Glutamatergic neuron (in vitro differentiated cells): ENCODE measurements at regions not wholly inside any gene's neighbourhood (a gene's known extent, or its start where the extent isn't known, plus 50 kb on each side); places are given as distances from the start of the nearest gene placed in this dataset.

Source experiments
- DNase-seq: peaks from one replicate; pipeline ENCODE4 v3.0.0; 2022
- H3K27ac Mint-ChIP-seq: one replicate; pipeline ENCODE4 v1.8.0; 2020; ENCODE audit warnings: mild to moderate bottlenecking, mixed read lengths, inconsistent platforms; ENCODE audit not compliant: unreplicated experiment
- H3K27me3 Mint-ChIP-seq: one replicate; pipeline ENCODE4 v1.8.0; 2020; ENCODE audit warnings: mild to moderate bottlenecking, moderate library complexity, mixed read lengths, inconsistent platforms; ENCODE audit not compliant: unreplicated experiment
- H3K36me3 Mint-ChIP-seq: one replicate; pipeline ENCODE4 v1.8.0; 2020; ENCODE audit warnings: mild to moderate bottlenecking, mixed read lengths, inconsistent platforms; ENCODE audit not compliant: unreplicated experiment
- H3K4me1 Mint-ChIP-seq: one replicate; pipeline ENCODE4 v1.8.0; 2020; ENCODE audit warnings: mild to moderate bottlenecking, low read depth, mixed read lengths, inconsistent platforms; ENCODE audit not compliant: unreplicated experiment
- H3K4me3 Mint-ChIP-seq: one replicate; pipeline ENCODE4 v1.8.0; 2020; ENCODE audit warnings: mild to moderate bottlenecking, mixed read lengths, inconsistent platforms; ENCODE audit not compliant: unreplicated experiment
- H3K9me3 Mint-ChIP-seq: one replicate; pipeline ENCODE4 v1.8.0; 2020; ENCODE audit warnings: mild to moderate bottlenecking, moderate library complexity, mixed read lengths, inconsistent platforms; ENCODE audit not compliant: unreplicated experiment
- TF ChIP-seq, protein P1 (sequence below): fragments of 200-600 bp; sonication (generic); IDR thresholded peaks from one replicate; pipeline ENCODE4 v1.5.0; 2021; ENCODE audit not compliant: partially characterized antibody, unreplicated experiment

DNA sequence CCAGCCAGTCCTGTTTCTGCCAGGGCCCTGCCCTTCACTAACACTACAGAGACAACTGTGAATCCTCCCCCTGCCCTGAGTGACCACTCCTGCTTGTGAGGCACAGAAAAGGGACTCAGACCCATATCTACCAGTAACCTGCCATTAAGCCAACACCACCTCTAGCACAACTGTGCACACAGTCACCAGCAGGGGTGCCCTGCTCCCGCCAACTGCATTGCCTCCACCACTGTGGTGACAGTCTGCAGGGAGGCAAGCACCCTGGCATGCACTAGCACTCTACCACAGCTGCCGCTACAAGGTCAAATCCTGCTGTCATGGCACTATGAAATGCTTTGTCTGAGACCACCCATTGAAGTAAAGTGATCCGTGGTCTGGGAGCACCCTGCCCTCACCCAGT lies 1028.5 kb upstream of the CDH9 start:
- TF ChIP-seq, protein P1, sequence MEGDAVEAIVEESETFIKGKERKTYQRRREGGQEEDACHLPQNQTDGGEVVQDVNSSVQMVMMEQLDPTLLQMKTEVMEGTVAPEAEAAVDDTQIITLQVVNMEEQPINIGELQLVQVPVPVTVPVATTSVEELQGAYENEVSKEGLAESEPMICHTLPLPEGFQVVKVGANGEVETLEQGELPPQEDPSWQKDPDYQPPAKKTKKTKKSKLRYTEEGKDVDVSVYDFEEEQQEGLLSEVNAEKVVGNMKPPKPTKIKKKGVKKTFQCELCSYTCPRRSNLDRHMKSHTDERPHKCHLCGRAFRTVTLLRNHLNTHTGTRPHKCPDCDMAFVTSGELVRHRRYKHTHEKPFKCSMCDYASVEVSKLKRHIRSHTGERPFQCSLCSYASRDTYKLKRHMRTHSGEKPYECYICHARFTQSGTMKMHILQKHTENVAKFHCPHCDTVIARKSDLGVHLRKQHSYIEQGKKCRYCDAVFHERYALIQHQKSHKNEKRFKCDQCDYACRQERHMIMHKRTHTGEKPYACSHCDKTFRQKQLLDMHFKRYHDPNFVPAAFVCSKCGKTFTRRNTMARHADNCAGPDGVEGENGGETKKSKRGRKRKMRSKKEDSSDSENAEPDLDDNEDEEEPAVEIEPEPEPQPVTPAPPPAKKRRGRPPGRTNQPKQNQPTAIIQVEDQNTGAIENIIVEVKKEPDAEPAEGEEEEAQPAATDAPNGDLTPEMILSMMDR: no peak
- no peak for DNase-seq
- Mint-ChIP-seq H3K4me3 (no peak overlapping the region), H3K36me3 (no peaks in the 10 kb centered on the region), H3K27ac (no peak overlapping the region), H3K9me3 (no peaks in the 10 kb centered on the region), H3K27me3 (no peaks in the 10 kb centered on the region), H3K4me1 (no peaks in the 10 kb centered on the region)

DNA sequence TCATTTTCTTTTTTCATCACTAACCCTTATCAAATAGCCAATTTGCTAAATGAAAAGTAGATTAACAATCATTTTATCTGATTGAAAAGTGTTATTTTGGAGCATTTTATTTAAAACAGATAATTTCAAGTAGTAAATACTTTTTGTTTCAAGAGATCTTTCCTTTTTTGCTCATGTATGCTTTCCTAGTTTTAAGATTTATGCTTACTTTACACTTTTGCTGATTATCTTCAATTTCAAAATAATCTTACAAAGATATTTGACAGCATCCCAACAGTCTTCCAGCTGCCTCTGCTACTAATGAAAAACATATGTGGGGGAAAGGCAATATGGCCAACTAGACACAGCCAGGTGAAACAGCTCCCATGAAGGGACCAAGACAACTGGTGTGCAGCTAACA lies 1027.3 kb upstream of the CDH9 start:
- DNase-seq: no peak
- no peak overlapping the region for H3K27ac Mint-ChIP-seq
- no peak overlapping the region for H3K4me3 Mint-ChIP-seq
- H3K36me3 Mint-ChIP-seq: no peaks in the 10 kb centered on the region
- H3K4me1 Mint-ChIP-seq: no peaks in the 10 kb centered on the region
- H3K27me3 Mint-ChIP-seq: no peaks in the 10 kb centered on the region
- TF ChIP-seq, protein P1: no peak
- H3K9me3 Mint-ChIP-seq: no peaks in the 10 kb centered on the region

DNA sequence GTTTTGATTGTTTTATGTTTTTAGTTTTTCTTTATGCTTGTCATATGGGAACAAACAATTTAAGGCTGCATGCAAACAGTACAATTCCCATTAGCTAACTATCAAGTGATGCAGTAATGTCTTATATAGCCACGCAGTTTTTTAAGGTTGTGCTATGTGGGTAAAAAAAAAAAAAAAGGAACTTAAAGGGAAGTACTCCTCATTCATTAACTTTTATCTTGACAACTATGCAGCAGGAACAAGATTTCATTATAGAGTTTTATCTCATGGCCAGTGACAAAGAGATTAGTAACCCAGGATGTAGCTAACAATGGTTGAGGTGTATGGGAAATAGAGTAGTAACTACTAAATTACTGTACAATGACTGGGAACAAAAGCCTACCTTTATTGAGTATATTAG lies 1008.2 kb upstream of the CDH9 start:
- Mint-ChIP-seq H3K9me3 (no peaks in the 10 kb centered on the region), H3K4me3 (no peak overlapping the region), H3K4me1 (no peaks in the 10 kb centered on the region), H3K27me3 (no peaks in the 10 kb centered on the region), H3K27ac (no peak overlapping the region), H3K36me3 (no peaks in the 10 kb centered on the region)
- no peak for DNase-seq
- TF ChIP-seq, protein P1: no peak

DNA sequence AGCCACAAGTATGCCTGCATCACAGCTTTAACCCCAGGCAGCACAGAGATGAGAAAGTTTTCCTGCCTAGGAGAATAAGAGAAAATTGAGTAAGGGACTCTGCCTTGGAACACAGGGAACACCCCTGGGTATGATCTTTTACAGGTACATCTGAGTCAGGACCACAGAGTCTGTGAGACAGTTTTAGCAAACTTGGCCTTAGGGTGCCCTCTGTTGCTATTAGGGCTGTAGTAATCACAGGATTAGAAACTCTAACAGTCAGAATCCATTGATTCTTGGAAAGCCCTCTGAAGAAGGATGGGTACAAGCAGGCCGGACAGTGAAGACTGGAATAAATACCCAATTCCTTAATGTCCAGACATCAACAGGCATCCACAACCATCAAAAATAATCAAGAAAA lies 989.5 kb upstream of the CDH9 start:
- peaks cover 3% of the 10 kb centered on the region for H3K9me3 Mint-ChIP-seq
- H3K4me1 Mint-ChIP-seq: no peaks in the 10 kb centered on the region
- no peak overlapping the region for H3K4me3 Mint-ChIP-seq
- H3K27me3 Mint-ChIP-seq: no peaks in the 10 kb centered on the region
- H3K27ac Mint-ChIP-seq: no peak overlapping the region
- TF ChIP-seq, protein P1: no peak
- DNase-seq: no peak
- H3K36me3 Mint-ChIP-seq: peaks cover 11% of the 10 kb centered on the region

DNA sequence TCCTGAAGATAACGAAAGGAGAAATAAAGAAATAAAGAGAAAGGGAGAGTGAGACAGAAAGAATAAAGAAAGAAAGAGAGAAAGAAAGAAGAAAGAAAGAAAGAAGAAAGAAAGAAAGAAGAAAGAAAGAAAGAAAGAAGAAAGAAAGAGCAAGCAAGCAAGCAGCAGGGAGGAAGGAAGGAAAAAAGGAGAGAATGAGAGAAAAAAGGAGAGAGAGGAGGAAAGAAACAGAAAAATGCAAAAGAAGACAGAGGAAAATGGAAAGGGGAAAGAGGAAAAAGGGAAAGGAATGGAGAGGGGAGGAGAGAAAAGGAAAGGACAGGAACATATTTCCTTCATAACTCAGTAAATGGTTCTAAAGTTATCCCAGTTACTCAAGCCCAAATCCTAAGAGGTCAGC lies 978.8 kb upstream of the CDH9 start:
- H3K4me3 Mint-ChIP-seq: no peak overlapping the region
- no peak overlapping the region for H3K27ac Mint-ChIP-seq
- peaks cover 31% of the 10 kb centered on the region for H3K36me3 Mint-ChIP-seq
- peaks cover 5% of the 10 kb centered on the region for H3K27me3 Mint-ChIP-seq
- peaks cover 2% of the 10 kb centered on the region for H3K9me3 Mint-ChIP-seq
- DNase-seq: no peak
- no peaks in the 10 kb centered on the region for H3K4me1 Mint-ChIP-seq
- TF ChIP-seq, protein P1: no peak
